ENCODE measurements at regions not wholly inside any gene's neighbourhood (a gene's known extent, or its start where the extent isn't known, plus 50 kb on each side); places are given as distances from the start of the nearest gene placed in this dataset.
"Not testable (repeated sequence)": the region's sequence is repeated elsewhere in the genome, so short reads cannot be mapped to it uniquely, and the experiment has no call there.

DNA sequence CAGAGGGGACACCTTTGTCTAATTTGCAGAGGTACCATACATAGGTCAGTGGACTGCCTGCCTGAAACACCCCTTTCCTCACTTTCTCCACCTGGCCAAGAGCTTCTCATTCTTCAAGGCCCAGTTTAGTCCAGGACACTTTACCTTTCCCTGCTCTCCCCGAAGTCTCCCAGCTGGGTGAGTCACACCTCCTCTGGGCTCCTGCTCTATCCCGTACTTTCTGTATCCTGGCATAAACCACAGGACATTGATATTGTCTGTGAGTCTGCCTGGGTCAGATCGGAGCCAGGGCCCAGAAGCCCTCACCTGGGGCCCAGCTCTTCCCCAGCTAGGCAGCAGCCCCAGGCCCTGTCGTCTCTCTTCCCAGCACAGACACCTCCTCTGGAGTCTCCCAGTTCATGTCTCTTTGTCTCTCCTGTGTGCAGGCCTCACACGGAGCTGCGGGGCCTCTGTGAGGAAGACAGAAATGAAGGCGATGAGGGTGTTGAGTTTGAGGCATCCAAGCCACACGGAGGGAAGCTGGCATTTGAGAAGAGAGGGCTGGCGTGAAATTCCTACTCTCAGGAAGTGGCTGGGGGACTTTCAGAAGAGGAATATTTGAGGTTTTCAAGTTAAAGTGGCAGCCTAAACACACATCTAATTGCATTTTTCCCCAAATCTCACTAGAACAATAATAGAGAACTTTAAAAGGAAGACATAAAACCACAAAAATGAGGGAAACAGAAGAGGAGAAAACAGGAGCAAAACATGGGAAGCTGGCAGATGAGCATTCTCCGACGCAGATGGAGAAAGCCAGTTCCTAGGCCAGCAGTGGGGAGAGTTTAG lies 79.6 kb upstream of the LAPTM4A start:
- DNase-seq: no peak

DNA sequence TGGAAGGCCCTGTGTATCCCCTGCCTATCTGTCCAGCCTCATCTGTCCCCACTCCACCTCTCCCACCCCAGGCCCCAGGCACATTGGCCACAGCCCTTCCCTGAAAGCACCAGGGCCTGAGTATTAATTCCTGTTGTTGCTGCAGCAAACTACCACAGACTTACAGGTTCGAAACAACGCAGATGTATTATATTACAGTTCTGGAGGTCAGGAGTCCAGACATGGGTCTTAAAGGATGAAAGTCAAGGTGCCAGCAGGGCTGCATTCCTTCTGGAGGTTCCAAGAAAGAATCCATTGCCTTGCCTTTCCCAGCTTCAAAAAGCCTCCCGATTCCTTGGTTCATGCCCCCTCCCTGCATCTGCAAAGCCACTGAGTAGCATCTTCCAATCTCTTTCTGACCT lies 78.7 kb upstream of the LAPTM4A start:
- no peak for DNase-seq

DNA sequence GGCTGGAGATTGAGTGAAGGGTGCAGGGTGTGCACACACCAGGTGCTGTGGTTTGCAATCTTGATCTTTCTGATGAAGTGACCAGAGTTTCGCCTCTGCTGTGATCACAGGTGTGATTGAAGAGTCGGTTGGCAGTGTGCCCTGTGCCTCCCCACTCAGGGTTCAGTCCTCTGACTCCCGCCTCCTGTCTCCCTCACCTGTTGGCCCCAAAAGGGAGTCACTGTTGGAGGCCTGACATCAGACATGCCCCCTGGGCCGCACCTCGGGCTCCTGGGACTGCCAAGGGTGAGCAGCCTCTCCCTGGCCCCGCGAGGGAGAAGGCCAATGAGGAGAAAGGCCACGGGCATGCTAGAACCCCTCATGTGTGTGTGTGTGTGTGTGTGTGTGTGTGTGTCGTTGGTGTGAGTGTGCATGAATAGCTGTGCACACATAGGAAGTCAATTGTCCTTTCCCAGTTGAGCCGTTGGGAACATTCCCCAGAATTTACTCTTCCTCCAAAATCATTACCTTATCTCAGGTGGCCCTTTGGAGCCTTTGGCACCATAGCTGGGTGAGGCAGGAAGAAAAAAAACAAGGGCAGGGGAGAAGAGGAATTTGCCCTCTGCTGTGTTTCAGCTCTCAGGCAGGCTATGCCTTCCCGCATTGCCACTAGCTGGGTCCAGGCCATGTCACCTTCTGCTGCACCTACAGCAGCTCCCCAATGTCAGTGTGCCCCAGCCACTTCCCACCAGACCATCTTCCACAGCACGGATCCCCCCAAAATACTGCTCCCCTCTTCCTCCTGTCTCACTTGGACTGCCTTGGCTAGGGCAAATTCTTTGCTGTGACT lies 78.1 kb upstream of the LAPTM4A start:
- no peak for DNase-seq

DNA sequence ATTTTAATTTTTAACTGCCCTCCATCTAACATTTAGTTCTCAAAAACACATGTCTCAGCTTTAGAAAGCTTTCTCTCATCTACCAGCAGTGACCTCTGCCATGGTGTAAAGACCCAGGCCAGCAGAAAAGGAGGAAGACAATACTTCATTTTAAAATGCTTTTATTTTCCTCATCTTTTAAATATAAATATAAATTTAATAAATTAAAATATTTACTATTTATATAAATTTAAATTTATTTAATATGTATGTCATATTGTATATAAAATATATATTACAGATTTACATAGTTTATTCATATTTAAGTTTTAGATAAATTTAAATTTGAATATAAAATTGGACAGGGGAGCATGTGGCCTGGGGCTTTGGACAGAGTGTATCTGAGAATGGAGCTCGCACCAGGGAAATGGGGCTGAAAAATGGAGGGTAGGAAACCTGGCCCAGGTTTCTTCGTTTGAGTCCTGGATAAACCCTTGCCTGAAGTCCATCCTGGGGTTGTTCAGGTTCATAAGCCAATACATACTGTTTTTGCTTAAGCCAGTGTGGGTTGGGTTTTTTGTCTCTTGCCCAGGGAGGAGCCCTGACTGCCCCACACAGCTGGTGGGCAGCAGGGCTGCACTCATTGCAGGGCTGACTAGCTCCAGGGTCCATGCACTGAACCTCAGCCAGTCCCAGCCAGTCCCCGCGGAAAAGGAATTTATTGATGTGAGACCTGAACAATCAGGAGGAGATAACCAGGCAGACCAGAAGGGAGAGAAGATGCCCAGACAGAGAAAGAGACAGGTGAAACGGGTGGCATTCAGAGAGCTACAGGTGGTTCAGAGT lies 77.3 kb upstream of the LAPTM4A start:
- DNase-seq: no peak

DNA sequence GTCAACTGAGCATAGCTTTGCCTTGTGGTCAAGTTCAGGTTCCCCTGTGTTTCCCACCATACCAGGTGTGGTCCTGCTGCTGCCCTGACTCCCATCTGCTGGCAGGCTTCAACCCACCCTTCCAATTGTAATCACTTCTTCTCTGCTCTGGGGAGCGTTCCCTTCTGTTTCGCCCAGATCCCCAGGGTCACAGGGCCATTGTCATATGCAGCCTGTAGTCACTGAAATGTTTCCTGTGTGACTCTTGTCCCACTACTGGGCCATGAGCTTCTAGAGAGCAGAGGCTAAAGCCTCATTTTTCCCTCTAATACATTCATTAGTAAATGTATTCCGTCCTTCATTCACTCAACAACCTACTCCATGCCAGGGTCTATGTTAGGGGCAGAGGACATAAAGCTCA lies 75.0 kb upstream of the LAPTM4A start:
- no peak for DNase-seq

DNA sequence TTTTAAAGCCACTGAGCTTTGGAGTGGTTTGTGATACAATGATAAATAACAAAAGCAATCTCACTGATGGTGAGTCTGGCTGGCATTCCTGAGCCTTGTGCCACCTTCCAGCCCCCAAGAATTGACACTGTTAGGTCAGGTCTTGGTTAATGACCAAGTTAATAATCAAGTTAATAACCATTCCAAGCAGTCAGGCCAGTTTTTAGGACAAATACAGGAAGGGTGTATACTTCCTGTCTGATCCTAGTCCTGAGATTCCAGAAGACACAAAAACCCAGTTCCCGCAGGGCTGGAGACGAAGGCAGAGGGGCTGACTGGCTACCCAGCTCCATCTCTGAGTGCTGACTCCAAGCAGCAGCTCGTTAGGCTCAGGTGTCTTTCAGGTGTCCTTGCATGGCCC lies 74.6 kb upstream of the LAPTM4A start:
- DNase-seq: no peak

DNA sequence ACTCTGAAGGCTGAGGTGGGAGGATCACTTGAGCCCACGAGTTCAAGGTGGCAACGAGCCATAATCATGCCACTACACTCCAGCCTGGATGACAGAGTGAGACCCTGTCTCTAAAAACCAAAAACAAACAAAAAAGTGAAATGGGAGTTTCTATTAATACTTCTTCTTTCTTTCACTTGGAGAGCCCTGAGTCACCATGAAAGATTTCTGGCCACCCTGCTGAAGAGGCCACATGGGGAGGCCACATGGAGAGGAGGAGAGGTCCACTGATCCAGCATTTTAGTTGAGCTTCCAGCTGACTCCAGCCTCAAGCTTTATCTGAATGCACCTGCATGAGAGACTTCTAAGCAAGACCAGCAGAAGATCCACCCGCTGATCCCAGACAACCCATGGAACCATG lies 74.2 kb upstream of the LAPTM4A start:
- DNase-seq: no peak

DNA sequence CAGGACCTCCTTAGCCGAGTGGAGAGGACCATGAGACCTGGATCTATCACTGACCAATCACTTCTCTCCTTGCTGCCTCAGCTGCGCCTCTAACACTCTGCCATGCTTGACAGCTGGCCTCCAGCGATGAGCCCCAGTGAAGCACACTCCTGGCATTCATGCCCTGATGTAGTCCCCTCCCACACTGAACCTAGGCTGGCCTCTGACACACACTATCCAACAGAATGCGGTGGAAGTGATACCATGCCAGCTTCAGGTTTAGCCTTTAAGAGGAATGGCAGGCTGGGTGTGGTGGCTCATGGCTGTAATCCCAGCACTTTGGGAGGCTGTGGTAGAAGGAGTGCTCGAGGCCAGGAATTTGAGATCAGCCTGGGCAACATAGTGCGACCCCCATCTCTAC lies 73.7 kb upstream of the LAPTM4A start:
- DNase-seq: no peak

DNA sequence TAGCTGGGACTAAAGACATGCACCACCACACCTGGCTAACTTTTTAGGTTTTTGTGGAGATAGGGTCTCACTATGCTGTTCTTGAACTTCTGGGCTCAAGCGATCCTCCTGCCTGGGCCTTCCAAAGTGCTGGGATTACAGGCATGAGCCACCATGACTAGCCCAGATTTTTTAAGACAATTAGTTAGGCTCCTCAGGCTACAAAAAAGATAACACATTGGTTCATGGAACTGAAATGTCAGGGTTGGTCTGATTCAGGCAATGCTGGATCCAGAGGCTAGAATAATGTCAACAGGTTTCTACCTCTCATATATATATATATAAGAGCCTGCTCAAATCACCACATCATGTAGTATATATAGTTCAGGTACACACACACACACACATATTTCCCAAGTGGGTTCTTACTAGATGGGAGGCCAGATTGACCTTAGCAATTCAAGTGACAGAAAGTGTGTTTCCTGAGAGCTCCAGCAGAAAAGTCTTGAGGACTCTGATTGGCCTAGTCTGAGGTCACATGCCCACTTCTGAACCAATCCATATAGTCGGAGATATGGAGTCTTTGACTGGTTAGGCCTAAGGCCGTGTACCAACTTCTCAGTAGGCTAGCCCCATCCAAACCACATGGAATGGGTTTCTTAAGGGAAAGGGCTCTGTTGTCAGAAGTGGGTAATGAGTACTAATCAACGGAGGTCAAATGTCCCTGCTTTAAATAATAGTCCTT lies 72.6 kb upstream of the LAPTM4A start:
- no peak for DNase-seq

DNA sequence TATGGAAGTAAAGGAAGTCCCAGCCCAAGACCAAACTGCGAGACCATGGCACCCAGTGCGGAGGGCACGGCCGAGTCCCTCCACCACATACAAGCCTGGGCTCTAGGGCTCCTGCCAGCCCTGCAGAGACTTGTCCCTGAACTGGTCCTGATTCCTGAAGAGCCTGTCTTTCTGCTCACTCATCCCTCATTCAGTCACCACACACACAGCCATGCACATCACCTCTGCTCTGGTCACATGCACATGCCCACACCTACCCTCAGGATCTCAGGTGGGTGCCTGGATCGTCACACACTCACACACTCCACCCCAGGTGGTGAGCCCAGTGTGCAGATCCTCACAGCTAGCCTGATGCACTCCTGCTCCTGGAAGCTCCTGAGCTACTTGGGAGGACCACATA lies 71.4 kb upstream of the LAPTM4A start:
- no peak for DNase-seq

DNA sequence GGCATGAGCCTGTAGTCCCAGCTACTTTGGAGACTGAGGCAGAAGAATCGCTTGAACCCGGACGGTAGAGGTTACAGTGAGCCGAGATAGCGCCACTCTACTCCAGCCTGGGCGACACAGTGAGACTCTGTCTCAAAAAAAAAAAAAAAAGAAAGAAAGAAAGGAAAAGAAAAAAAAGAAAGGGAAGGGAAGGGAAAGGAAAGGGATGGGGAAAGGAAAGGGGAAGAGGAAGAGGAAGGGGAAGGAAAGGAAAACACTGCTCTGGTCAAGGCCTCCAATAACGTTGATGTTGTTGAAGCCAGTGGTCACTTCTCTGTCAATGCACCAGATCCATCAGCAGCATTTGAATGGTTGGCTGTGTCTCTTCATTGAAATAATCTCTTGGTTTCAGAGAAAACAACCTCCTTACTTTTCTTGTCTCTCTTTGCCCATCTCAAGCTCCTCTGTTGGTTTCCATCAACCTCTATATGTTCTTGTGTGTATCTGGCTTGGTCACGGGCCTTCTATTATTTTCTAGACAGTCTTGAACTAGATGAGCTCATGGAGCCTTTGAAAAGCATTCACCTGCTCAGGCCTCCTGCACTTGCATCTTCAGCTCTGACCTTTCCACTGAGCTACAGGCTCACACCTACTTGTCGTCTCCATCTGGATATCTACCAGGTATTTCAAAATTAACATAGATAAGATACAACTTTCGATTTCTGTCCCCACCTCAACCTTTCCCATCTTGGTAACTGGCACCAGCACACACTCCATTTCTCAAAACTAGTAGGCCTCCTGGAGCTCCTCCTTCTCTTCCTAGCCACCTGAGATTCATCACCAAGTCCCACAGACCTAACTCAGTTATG lies 69.4 kb upstream of the LAPTM4A start:
- no peak for DNase-seq

DNA sequence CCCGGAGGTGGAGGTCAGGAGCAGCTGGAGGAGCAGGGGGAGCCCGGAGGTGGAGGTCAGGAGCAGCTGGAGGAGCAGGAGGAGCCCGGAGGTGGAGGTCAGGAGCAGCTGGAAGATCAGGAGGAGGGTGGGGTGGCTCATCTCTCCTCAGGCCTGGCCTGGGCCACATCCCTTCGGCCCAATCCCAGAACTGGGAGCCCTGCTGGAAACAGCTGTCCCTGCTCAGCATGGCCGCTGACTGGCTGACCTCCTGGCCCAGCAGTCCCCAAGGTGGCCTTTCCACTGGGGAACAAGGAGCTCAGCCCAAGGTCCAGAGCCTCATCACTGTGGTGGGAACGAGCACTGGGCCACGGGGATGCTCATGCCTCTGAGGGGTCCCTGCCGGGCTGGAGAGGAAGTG lies 66.6 kb upstream of the LAPTM4A start:
- DNase-seq: no peak

DNA sequence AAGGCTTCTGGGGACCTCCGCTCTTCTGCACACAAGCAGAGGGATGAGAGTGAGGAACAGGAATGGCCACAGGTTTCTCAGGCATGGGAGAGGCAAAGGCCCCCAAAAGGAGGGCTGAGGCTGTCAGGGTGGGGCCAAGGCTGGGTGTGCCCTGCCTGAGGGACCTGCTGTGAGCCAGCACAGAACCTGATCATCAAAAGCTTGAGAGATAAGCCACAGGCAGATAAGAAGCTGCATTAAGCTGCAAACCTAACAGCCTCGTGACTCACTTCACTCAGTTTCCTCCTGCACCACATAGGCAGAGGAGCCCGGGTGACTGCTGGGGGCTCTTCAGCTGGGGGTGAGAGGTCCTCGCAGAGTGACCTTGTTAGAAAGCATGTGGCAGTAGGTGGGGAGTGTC lies 64.5 kb upstream of the LAPTM4A start:
- no peak for DNase-seq

DNA sequence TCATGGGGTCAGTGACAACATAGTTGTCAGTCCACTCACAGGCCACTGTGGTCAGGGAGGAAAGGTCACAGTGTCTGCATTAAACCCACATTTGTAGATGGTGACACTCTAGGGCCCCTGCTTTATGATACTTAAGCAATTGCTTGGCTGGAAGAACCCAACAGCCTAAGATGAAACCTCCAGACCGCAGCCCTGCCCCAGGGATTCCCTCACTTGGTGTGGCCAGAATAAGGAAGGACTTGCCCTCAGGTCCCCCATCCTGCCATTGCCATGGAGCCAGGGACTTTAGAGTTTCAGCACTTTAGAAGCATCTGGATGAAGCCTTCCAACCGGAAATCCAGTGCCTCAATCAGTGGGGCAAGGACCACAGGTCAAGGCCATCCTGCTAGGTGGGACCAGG lies 63.9 kb upstream of the LAPTM4A start:
- DNase-seq: no peak

DNA sequence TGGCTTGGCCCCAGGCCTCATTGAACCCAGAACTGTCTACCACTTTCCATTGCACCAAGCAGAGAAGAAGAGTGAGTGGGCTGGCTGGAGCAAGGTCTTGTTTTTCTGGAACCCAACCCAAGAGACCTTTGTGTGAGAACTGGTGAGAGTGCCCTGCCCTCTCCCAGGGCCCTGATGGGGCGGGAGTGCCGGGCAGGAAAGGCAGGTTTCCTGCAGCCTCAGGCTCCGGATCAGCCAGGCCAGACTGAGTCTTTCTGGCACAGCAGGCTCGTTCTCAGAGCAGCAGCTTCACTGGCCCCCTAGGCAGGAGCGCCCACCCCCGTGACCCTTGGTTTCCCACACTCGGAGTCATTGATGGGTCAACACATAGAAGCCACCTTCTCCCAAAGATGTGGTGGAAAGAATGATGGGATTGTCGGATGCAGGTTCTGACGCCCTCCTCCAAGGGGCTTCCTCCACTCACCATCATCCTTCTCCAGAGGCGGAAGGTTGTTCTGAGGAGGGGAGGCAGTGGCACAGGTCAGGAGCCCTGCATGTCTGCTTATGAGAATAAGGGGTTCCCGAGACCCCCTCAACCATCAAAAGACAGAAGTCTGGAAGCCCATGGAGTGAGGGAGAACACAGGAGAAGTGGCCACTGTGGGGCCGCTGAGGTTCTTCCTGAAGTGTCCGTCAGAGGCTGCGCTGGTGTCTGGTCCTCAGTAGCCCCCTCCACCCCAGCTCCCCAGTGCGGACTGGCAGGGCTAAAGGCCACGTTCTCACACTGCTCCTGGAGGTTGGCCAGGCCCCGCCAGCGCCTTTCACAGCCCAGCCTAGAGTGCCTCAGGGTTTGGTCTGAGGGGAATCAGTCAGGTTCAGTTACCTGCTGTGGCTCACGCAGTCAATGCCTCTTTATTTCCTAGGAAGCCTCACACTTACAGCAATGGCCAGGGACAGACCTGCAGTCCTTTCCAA lies 62.8 kb upstream of the LAPTM4A start:
- DNase-seq: no peak

DNA sequence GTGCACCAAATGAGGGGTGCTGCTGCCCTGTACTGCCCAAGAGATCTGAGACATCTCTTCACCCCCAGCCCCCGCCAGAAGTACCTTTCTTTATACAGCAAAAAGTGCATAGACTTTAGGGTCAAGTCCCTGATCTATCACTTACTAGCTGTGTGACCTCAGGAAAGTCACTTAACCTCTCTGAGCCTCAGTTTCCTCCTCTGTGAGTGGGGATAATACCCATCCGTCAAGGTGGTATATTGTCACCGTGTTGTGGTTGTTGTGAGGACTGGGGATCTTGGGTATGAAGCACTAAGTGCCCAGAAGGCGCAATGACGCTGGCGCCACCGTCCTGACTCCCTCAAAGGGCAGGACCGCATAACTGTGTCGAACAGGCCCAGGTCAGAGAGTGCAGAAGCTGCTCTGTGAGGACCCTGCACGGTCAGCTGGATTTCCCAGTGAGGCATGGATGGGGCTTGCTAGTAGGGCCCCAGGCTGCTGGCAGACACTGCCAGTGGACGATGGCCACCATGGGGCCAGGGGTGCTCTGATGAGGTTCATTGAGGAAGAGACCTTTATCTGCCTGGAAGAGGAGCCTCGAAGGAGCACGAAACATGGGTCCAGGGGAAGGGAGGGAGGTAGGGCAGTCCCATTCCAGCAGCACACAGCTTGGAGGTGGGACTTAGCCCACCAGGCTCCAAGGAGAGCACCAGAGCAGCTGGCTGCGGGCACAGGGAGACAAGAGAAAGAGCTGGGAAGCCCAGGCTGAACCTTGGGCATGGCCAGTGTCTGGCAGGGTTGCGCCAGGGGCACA lies 61.8 kb upstream of the LAPTM4A start:
- no peak for DNase-seq

DNA sequence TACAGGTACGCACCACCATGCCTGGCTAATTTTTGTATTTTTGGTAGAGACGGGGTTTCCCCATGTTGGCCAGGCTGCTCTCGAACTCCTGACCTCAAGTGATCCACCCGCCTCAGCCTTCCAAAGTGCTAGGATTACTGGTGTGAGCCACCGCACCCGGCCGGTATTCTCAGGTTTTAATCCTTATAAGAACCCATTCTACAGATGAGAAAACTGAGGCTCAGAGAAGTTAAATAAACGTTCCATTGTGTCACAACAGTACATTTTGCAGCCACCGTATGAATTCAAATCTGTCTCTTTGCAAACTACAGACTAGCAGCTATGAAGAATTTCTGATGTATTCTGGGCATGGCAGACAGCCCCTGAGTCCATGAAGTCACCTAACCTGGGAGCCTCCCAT lies 60.9 kb upstream of the LAPTM4A start:
- DNase-seq: not testable (repeated sequence)

DNA sequence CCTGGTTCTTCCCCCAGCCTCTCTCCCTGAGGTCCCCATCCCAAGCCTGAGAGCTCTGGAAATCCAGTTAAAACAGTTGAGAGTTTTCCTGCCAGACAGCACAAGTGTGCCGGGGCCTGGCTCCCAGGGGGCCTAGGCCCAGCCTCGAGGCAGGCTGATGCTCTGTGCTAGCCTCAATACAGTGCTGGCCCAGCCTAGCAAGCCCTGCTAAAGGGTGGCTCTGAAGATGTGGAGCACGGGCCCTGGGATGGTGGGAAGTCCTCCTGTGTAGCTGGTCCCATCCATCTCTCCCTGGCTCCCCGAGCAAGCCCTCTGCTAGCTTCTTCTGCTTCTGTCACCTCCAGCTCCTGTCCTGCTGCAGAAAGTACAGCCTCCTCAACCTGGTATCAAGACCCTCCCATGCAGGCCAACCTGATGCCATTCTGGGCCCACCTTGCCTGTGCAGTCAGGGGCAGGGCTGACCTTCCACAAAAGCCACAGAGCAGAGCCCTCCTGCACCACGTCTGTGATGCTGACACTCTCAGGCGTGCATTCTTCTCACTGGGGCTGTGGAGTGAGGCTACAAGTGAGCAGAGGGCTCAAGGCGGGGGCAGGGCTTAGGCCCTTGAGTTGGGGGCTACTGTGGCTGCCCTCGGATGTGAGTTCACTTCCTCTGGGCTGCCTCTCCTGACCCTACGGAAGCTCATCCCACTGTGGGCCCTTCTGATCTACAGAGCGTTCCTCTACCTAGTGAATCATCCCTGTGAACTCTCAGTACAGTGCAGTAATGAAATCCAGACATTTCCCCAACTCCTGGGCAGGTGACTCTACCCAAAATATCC lies 60.1 kb upstream of the LAPTM4A start:
- no peak for DNase-seq

DNA sequence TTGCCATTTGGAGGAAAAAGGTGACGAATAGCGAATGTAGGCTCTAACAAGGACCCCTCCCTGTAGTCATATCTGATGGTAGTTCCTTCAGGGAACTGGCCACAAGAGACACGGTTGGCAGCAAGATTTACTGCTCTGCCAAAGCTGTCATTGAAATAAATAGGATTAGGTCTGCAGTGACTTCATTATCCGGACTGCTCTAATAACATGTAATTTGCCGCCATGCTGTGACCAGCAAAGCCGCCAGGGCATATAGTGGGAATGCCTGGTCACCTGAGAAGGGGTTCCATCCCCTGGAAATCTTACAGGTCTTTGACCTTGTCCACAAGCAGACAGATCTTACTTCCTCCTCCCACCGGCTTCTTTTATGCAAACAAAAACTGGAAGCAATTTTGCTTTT lies 59.4 kb upstream of the LAPTM4A start:
- no peak for DNase-seq

All from SW 1271 (cell line).